LNCAP (cell line): ENCODE measurements at regions not wholly inside any gene's neighbourhood (a gene's known extent, or its start where the extent isn't known, plus 50 kb on each side); places are given as distances from the start of the nearest gene placed in this dataset.

Source experiments
- CTCF ChIP-seq: fragments of 450-650 bp; IDR thresholded peaks from 2 replicates; pipeline ENCODE4 v1.5.1; 2017; ENCODE audit warnings: mild to moderate bottlenecking

- TF ChIP-seq CTCF: no peak
These were observed 73.9 kb upstream of the DIPK2B start for GRCh38 chrX:45274576-45274975.

DNA sequence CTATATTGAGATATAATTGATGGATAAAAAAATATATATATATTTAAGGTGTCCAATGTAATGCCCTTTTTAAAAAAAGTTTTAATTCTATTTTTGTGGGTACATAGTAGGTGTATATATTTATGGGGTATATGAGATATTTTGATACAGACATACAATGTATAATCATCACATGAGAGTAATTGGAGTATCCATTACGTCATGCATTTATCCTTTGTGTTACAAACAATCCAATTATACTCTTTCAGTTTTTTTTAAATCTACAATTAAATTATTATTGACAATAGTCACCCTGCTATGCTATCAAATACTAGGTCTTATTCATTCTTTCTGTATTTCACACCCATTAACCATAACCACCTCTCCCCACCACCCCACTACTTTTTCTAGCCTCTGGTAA is 66.3 kb upstream of the DIPK2B start:
- TF ChIP-seq CTCF: no peak

- no peak for TF ChIP-seq CTCF
These were observed 65.8 kb upstream of the DIPK2B start for GRCh38 chrX:45266456-45266855.

GRCh38 chrX:45264865-45265264 is 64.2 kb upstream of the DIPK2B start:
- TF ChIP-seq CTCF: no peak

DNA sequence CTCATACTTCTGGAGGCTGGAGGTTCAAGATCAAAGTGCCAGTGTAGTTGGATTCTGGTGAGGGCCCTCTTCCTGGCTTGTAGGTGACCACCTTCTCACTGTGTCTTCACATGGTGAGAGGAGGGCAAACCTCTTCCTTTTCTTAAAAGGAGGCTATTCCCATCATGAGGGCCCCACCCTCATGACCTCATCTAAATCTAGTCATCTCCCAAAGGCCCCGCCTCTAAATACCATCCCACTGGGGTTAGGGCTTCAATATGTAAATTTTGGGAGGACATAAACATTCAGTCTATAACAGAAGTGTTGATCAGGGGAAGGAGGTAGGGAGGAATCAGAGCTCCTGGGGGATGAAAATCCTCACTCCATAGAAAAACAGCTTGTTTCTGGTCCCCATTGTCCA is 60.8 kb upstream of the DIPK2B start:
- TF ChIP-seq CTCF: no peak

GRCh38 chrX:45261005-45261404 is 60.3 kb upstream of the DIPK2B start:
- no peak for TF ChIP-seq CTCF

- TF ChIP-seq CTCF: no peak
These were observed 58.2 kb upstream of the DIPK2B start for GRCh38 chrX:45258731-45259402.
